ENCODE measurements at regions not wholly inside any gene's neighbourhood (a gene's known extent, or its start where the extent isn't known, plus 50 kb on each side); places are given as distances from the start of the nearest gene placed in this dataset.

- DNase-seq (ENCODE audit: low spot score) = no peak
- no peak for ATAC-seq (ENCODE audit: low FRiP score)
- no peak for TF ChIP-seq CTCF (IDR thresholded peaks at IDR 0.05)
These were observed 444.4 kb upstream of the MARCKS start for GRCh38 chr6:113412589-113413357.

- ATAC-seq (ENCODE audit: low FRiP score) (peak; percentile 88), DNase-seq (ENCODE audit: low spot score) (no peak)
- no peak for TF ChIP-seq CTCF (IDR thresholded peaks at IDR 0.05)
These were observed 442.6 kb upstream of the MARCKS start for GRCh38 chr6:113414511-113414910.

- DNase-seq (ENCODE audit: low spot score) = no peak
- ATAC-seq (ENCODE audit: low FRiP score) = no peak
- no peak for TF ChIP-seq CTCF (IDR thresholded peaks at IDR 0.05)
These were observed 441.0 kb upstream of the MARCKS start for GRCh38 chr6:113416170-113416569.

GRCh38 chr6:113420290-113420689 is 436.9 kb upstream of the MARCKS start:
- DNase-seq (ENCODE audit: low spot score) (no peak), ATAC-seq (ENCODE audit: low FRiP score) (no peak)
- no peak for TF ChIP-seq CTCF (IDR thresholded peaks at IDR 0.05)

GRCh38 chr6:113421997-113422396 is 435.1 kb upstream of the MARCKS start:
- TF ChIP-seq CTCF (IDR thresholded peaks at IDR 0.05) = no peak
- ATAC-seq (ENCODE audit: low FRiP score) = no peak
- no peak for DNase-seq (ENCODE audit: low spot score)

- ATAC-seq (ENCODE audit: low FRiP score) (no peak), DNase-seq (ENCODE audit: low spot score) (no peak)
- TF ChIP-seq CTCF (IDR thresholded peaks at IDR 0.05) = no peak
These were observed 433.2 kb upstream of the MARCKS start for GRCh38 chr6:113423956-113424355.

GRCh38 chr6:113425977-113426660 is 431.0 kb upstream of the MARCKS start:
- no peak for TF ChIP-seq CTCF (IDR thresholded peaks at IDR 0.05)
- DNase-seq (ENCODE audit: low spot score) (no peak), ATAC-seq (ENCODE audit: low FRiP score) (no peak)
